ENCODE measurements at regions not wholly inside any gene's neighbourhood (a gene's known extent, or its start where the extent isn't known, plus 50 kb on each side); places are given as distances from the start of the nearest gene placed in this dataset.

DNA sequence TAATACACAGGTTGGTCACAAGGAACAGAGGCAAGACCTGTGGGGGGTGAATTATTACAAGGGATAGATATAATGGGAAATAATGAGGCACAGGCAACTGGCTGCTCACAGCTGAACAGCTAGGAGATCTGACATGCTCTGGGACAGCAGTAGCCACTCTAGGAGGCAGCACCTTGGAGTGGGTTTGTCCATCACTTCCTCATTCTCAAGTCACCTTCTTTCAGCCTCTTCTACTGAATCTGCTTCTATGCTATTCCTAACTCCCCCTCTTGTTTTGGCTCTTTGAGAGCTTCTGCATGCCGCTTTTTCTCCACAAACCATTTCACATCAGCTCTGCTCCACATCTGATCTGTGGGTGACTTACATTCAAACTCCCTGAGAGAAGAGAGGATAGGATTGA lies 345.5 kb upstream of the MAP3K7 start:
- TF ChIP-seq, protein P1, sequence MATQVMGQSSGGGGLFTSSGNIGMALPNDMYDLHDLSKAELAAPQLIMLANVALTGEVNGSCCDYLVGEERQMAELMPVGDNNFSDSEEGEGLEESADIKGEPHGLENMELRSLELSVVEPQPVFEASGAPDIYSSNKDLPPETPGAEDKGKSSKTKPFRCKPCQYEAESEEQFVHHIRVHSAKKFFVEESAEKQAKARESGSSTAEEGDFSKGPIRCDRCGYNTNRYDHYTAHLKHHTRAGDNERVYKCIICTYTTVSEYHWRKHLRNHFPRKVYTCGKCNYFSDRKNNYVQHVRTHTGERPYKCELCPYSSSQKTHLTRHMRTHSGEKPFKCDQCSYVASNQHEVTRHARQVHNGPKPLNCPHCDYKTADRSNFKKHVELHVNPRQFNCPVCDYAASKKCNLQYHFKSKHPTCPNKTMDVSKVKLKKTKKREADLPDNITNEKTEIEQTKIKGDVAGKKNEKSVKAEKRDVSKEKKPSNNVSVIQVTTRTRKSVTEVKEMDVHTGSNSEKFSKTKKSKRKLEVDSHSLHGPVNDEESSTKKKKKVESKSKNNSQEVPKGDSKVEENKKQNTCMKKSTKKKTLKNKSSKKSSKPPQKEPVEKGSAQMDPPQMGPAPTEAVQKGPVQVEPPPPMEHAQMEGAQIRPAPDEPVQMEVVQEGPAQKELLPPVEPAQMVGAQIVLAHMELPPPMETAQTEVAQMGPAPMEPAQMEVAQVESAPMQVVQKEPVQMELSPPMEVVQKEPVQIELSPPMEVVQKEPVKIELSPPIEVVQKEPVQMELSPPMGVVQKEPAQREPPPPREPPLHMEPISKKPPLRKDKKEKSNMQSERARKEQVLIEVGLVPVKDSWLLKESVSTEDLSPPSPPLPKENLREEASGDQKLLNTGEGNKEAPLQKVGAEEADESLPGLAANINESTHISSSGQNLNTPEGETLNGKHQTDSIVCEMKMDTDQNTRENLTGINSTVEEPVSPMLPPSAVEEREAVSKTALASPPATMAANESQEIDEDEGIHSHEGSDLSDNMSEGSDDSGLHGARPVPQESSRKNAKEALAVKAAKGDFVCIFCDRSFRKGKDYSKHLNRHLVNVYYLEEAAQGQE (IDR thresholded peaks at IDR 0.05; ENCODE audit: borderline replicate concordance), result no peak
- TF ChIP-seq TAF1 (IDR thresholded peaks at IDR 0.05; ENCODE audit: low read depth), result no peak
- no peak for TF ChIP-seq MXI1 (conservative IDR thresholded peaks at IDR 0.05; ENCODE audit: poor library complexity, severe bottlenecking)
- TF ChIP-seq RAD21 (conservative IDR thresholded peaks at IDR 0.05), result no peak
- no peak for TF ChIP-seq POLR2AphosphoS5 (IDR thresholded peaks at IDR 0.05)
- no peak for TF ChIP-seq CTCF (IDR thresholded peaks at IDR 0.05; ENCODE audit: poor library complexity, severe bottlenecking)
- no peak for TF ChIP-seq EZH2 (IDR thresholded peaks at IDR 0.05; ENCODE audit: borderline replicate concordance, insufficient read depth, low read length, poor library complexity, severe bottlenecking)
- no peak for TF ChIP-seq EP300 (conservative IDR thresholded peaks at IDR 0.05; ENCODE audit: poor library complexity, severe bottlenecking)
- Histone ChIP-seq H3K9me2 (ENCODE audit: insufficient read depth, low read length) (no peaks in the 10 kb centered on the region), H3K9me3 (ENCODE audit: low read length) (no peaks in the 10 kb centered on the region), H3K27me3 (ENCODE audit: insufficient read depth, low read depth, low read length) (no peaks in the 10 kb centered on the region), H3K9ac (ENCODE audit: low read length) (no peak overlapping the region), H3K4me2 (ENCODE audit: low read length) (no peak overlapping the region), H3K4me3 (ENCODE audit: low read length) (no peak overlapping the region), H4K20me1 (ENCODE audit: insufficient read depth) (no peaks in the 10 kb centered on the region), H3F3A (ENCODE audit: insufficient read depth, low read length, poor library complexity, severe bottlenecking) (no peaks in the 10 kb centered on the region), H3K36me3 (ENCODE audit: insufficient read depth, low read length) (no peaks in the 10 kb centered on the region), H3K27ac (ENCODE audit: low read length) (no peak overlapping the region), H3K79me2 (replicated peaks; ENCODE audit: insufficient read depth, low read length) (no peaks in the 10 kb centered on the region), H2AFZ (ENCODE audit: low read depth, low read length) (no peak overlapping the region)

GRCh38 chr6:90928051-90928450 lies 341.2 kb upstream of the MAP3K7 start:
- TF ChIP-seq EZH2 (IDR thresholded peaks at IDR 0.05; ENCODE audit: borderline replicate concordance, insufficient read depth, low read length, poor library complexity, severe bottlenecking) (no peak), EP300 (conservative IDR thresholded peaks at IDR 0.05; ENCODE audit: poor library complexity, severe bottlenecking) (no peak)
- no peaks in the 10 kb centered on the region for H3K9me2 ChIP-seq (ENCODE audit: insufficient read depth, low read length)
- no peak overlapping the region for H3K4me2 ChIP-seq (ENCODE audit: low read length)
- H3K4me3 ChIP-seq (ENCODE audit: low read length), result no peak overlapping the region
- no peaks in the 10 kb centered on the region for H3K27me3 ChIP-seq (ENCODE audit: insufficient read depth, low read depth, low read length)
- H3K79me2 ChIP-seq (replicated peaks; ENCODE audit: insufficient read depth, low read length), result no peaks in the 10 kb centered on the region
- no peaks in the 10 kb centered on the region for H3F3A ChIP-seq (ENCODE audit: insufficient read depth, low read length, poor library complexity, severe bottlenecking)
- H3K9ac ChIP-seq (ENCODE audit: low read length), result no peak overlapping the region
- no peaks in the 10 kb centered on the region for H3K9me3 ChIP-seq (ENCODE audit: low read length)
- no peaks in the 10 kb centered on the region for H4K20me1 ChIP-seq (ENCODE audit: insufficient read depth)
- no peak overlapping the region for H2AFZ ChIP-seq (ENCODE audit: low read depth, low read length)
- H3K36me3 ChIP-seq (ENCODE audit: insufficient read depth, low read length), result no peaks in the 10 kb centered on the region
- H3K27ac ChIP-seq (ENCODE audit: low read length), result no peak overlapping the region

- H4K20me1 ChIP-seq (ENCODE audit: insufficient read depth), result no peaks in the 10 kb centered on the region
- H3K9ac ChIP-seq (ENCODE audit: low read length), result no peak overlapping the region
- H3K9me2 ChIP-seq (ENCODE audit: insufficient read depth, low read length), result no peaks in the 10 kb centered on the region
- no peak overlapping the region for H3K4me3 ChIP-seq (ENCODE audit: low read length)
- no peaks in the 10 kb centered on the region for H3K27me3 ChIP-seq (ENCODE audit: insufficient read depth, low read depth, low read length)
- H3K79me2 ChIP-seq (replicated peaks; ENCODE audit: insufficient read depth, low read length), result no peaks in the 10 kb centered on the region
- no peak overlapping the region for H3K27ac ChIP-seq (ENCODE audit: low read length)
- no peak overlapping the region for H3K4me2 ChIP-seq (ENCODE audit: low read length)
- H3K36me3 ChIP-seq (ENCODE audit: insufficient read depth, low read length), result no peaks in the 10 kb centered on the region
- no peak for TF ChIP-seq EP300 (conservative IDR thresholded peaks at IDR 0.05; ENCODE audit: poor library complexity, severe bottlenecking)
- no peak for TF ChIP-seq MXI1 (conservative IDR thresholded peaks at IDR 0.05; ENCODE audit: poor library complexity, severe bottlenecking)
- TF ChIP-seq, protein P1 (IDR thresholded peaks at IDR 0.05; ENCODE audit: borderline replicate concordance), result no peak
- no peak for TF ChIP-seq CTCF (IDR thresholded peaks at IDR 0.05; ENCODE audit: poor library complexity, severe bottlenecking)
- TF ChIP-seq SMC3 (conservative IDR thresholded peaks at IDR 0.05; ENCODE audit: poor library complexity), result no peak
- no peak for TF ChIP-seq RAD21 (conservative IDR thresholded peaks at IDR 0.05)
- no peak for TF ChIP-seq POLR2AphosphoS5 (IDR thresholded peaks at IDR 0.05)
- no peak for TF ChIP-seq EZH2 (IDR thresholded peaks at IDR 0.05; ENCODE audit: borderline replicate concordance, insufficient read depth, low read length, poor library complexity, severe bottlenecking)
- TF ChIP-seq TAF1 (IDR thresholded peaks at IDR 0.05; ENCODE audit: low read depth), result no peak
- no peaks in the 10 kb centered on the region for H3K9me3 ChIP-seq (ENCODE audit: low read length)
- H2AFZ ChIP-seq (ENCODE audit: low read depth, low read length), result no peak overlapping the region
- no peaks in the 10 kb centered on the region for H3F3A ChIP-seq (ENCODE audit: insufficient read depth, low read length, poor library complexity, severe bottlenecking)
Measured at GRCh38 chr6:90925726-90926125, 338.9 kb upstream of the MAP3K7 start.
